ENCODE measurements at regions not wholly inside any gene's neighbourhood (a gene's known extent, or its start where the extent isn't known, plus 50 kb on each side); places are given as distances from the start of the nearest gene placed in this dataset.

DNA sequence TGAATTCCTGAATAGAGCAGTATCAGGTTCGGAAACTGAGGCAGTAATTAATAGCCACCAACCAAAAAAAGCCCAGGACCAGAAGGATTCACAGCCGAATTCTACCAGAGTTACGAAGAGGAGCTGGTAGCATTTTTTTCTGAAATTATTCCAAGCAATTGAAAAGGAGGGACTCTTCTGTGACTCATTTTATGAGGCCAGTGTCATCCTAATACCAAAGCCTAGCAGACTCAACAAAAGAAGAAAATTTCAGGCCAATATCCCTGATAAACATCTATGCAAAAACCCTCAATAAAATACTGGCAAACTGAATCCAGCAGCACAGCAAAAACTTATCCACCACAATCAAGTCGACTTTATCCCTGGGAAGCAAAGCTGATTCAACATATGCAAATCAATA is 202.3 kb upstream of the SLC16A7 start:
- no peak for DNase-seq
- Histone ChIP-seq H3K4me3 (no peak overlapping the region), H3K27ac (no peak overlapping the region), H3K9me3 (no peaks in the 10 kb centered on the region), H3K4me1 (no peaks in the 10 kb centered on the region), H3K36me3 (replicated peaks in 1 of 2; ENCODE audit: insufficient read depth in 1 of 2, low read depth in 2 of 2) (no peaks in the 10 kb centered on the region), H3K27me3 (no peaks in the 10 kb centered on the region)
- TF ChIP-seq POLR2A (IDR thresholded peaks at IDR 0.05): no peak
- TF ChIP-seq, protein P1, sequence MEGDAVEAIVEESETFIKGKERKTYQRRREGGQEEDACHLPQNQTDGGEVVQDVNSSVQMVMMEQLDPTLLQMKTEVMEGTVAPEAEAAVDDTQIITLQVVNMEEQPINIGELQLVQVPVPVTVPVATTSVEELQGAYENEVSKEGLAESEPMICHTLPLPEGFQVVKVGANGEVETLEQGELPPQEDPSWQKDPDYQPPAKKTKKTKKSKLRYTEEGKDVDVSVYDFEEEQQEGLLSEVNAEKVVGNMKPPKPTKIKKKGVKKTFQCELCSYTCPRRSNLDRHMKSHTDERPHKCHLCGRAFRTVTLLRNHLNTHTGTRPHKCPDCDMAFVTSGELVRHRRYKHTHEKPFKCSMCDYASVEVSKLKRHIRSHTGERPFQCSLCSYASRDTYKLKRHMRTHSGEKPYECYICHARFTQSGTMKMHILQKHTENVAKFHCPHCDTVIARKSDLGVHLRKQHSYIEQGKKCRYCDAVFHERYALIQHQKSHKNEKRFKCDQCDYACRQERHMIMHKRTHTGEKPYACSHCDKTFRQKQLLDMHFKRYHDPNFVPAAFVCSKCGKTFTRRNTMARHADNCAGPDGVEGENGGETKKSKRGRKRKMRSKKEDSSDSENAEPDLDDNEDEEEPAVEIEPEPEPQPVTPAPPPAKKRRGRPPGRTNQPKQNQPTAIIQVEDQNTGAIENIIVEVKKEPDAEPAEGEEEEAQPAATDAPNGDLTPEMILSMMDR (IDR thresholded peaks at IDR 0.05): no peak
- WGBS, 2 donors: 75 to 79% methylated on average over 4 of the region's 4 CpGs
- ATAC-seq: no peak
- intact Hi-C loops (cut with DNase I): no loop called here

DNA sequence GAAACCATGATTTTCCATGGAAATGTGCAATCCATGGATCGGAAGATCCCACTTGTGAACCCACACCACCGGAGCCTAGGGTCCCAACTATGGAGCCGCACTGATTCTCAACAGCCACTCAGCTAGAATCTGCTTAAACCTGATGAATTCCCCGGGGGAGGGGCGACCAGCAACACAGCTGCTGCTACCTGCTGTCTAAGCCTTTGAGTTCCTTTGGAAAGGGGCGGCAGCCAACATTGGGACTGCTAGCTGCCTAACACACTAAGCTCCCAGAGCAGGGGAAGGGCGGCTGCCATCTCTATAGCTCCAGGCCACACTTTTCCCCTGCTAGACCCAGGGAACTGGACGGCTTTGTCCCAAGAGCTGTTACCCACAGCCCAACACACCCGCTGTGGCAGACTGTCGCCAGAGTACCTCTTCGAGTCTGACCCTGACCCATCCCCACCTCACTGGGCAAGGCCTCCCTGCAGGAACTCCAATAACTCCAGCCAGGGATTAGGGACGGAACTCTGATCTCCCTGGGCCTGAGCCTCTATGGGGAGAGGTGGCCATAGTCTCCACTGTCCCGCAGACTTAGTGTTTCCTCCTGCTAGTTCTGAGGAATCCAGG is 205.8 kb upstream of the SLC16A7 start:
- Histone ChIP-seq H3K9me3 (no peaks in the 10 kb centered on the region), H3K27ac (no peak overlapping the region), H3K36me3 (replicated peaks in 1 of 2; ENCODE audit: insufficient read depth in 1 of 2, low read depth in 2 of 2) (no peaks in the 10 kb centered on the region), H3K27me3 (no peaks in the 10 kb centered on the region), H3K4me3 (no peak overlapping the region), H3K4me1 (no peaks in the 10 kb centered on the region)
- DNase-seq: no peak
- intact Hi-C loops (cut with DNase I): no loop called here
- no peak for ATAC-seq
- WGBS, 2 donors: 84 to 100% methylated on average over 2 to 13 of the region's 13 CpGs
- TF ChIP-seq, protein P1 (IDR thresholded peaks at IDR 0.05): no peak
- TF ChIP-seq POLR2A (IDR thresholded peaks at IDR 0.05): no peak

DNA sequence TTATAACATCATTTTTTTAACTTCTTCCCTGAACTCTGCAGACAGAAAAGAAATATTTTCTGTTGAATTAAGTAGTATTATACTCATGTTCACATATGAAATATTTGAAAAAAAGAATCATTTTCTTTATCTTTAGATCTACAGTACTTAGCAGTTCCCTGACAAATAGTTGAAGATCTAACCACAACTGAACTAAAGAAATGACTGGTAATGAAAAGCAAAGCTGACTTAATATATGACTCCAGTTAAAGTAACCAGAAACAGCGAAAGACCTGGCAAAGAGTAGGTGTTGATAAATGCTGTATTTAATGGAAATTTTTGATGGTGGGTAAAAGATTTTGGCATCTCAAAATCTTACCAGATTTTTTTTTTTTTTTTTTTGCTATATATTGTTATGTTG is 207.1 kb upstream of the SLC16A7 start:
- TF ChIP-seq, protein P1 (IDR thresholded peaks at IDR 0.05): no peak
- no peak for TF ChIP-seq POLR2A (IDR thresholded peaks at IDR 0.05)
- Histone ChIP-seq H3K36me3 (replicated peaks in 1 of 2; ENCODE audit: insufficient read depth in 1 of 2, low read depth in 2 of 2) (no peaks in the 10 kb centered on the region), H3K9me3 (no peaks in the 10 kb centered on the region), H3K27me3 (no peaks in the 10 kb centered on the region), H3K27ac (no peak overlapping the region), H3K4me3 (no peak overlapping the region), H3K4me1 (no peaks in the 10 kb centered on the region)
- intact Hi-C loops (cut with DNase I): no loop called here
- WGBS, 2 donors: 90 to 98% methylated on average over 1 of the region's 1 CpG
- ATAC-seq (no peak), DNase-seq (no peak)

DNA sequence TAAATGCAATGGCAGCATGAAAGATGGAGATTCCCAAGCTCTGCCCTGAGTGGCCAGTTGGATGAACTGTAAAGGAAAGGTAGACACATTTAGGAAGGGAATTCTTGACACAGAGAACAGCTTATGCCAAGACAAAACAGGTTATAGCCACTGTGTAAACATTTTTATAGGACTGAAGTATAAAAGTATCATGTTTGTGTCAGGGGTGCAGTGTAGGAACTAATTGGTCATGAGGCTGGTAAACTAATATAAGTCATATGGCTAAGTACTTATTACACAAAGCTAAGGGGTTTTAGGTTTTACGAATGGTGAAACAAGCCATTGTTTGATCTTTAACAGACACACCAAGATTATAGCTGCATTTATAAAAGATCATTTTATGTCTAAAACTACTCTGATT is 207.7 kb upstream of the SLC16A7 start:
- 78 to 90% methylated on average over 1 of the region's 1 CpG for WGBS, 2 donors
- intact Hi-C loops (cut with DNase I): no loop called here
- H3K9me3 ChIP-seq: no peaks in the 10 kb centered on the region
- DNase-seq (no peak), ATAC-seq (no peak)
- H3K4me1 ChIP-seq: no peaks in the 10 kb centered on the region
- TF ChIP-seq POLR2A (IDR thresholded peaks at IDR 0.05): no peak
- TF ChIP-seq, protein P1 (IDR thresholded peaks at IDR 0.05): no peak
- no peak overlapping the region for H3K27ac ChIP-seq
- no peaks in the 10 kb centered on the region for H3K27me3 ChIP-seq
- H3K36me3 ChIP-seq (replicated peaks in 1 of 2; ENCODE audit: insufficient read depth in 1 of 2, low read depth in 2 of 2): no peaks in the 10 kb centered on the region
- H3K4me3 ChIP-seq: no peak overlapping the region

DNA sequence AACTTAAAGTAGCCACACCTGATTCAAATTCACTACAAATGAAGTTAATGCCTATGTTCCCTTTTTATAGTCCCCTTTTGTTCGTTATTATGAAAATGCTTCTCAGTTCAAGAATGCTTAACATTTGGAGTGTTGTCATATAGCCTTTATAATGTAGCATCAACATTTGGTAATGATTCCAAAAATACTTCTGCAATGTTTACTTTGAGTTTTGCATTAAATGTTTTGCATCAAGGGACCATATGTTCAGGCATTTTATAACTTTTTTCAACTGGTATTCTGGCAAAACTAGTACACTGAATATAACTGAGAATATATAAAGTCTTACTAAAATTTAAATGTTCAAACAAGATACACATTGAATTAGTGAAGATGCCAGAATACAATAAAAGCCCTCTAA is 209.6 kb upstream of the SLC16A7 start:
- Histone ChIP-seq H3K9me3 (no peaks in the 10 kb centered on the region), H3K27me3 (no peaks in the 10 kb centered on the region), H3K27ac (no peak overlapping the region), H3K4me1 (no peaks in the 10 kb centered on the region), H3K4me3 (no peak overlapping the region), H3K36me3 (replicated peaks in 1 of 2; ENCODE audit: insufficient read depth in 1 of 2, low read depth in 2 of 2) (no peaks in the 10 kb centered on the region)
- no peak for ATAC-seq
- DNase-seq: no peak
- 75 to 81% methylated on average over 1 of the region's 1 CpG for WGBS, 2 donors
- TF ChIP-seq, protein P1 (IDR thresholded peaks at IDR 0.05): no peak
- no peak for TF ChIP-seq POLR2A (IDR thresholded peaks at IDR 0.05)
- intact Hi-C loops (cut with DNase I): no loop called here
